Body of pancreas (tissue), 4 donors: ENCODE measurements at regions not wholly inside any gene's neighbourhood (a gene's known extent, or its start where the extent isn't known, plus 50 kb on each side); places are given as distances from the start of the nearest gene placed in this dataset.

Experiments used
- CTCF ChIP-seq, 7 experiments: fragments of 450-650 bp in 4 of 7; fragments of 200-600 bp in 3 of 7; sonication (generic) in 3 of 7; IDR thresholded peaks; one replicate each; pipeline ENCODE4 v1.5.1; 2016 to 2019; ENCODE audit warnings: antibody characterized with exemption in 7 of 7
- POLR2A ChIP-seq, 3 donors: fragments of 450-650 bp; IDR thresholded peaks; one replicate each; pipeline ENCODE4 v1.6.1; 2016; ENCODE audit warnings: antibody characterized with exemption in 3 of 3, mild to moderate bottlenecking in 2 of 3

DNA sequence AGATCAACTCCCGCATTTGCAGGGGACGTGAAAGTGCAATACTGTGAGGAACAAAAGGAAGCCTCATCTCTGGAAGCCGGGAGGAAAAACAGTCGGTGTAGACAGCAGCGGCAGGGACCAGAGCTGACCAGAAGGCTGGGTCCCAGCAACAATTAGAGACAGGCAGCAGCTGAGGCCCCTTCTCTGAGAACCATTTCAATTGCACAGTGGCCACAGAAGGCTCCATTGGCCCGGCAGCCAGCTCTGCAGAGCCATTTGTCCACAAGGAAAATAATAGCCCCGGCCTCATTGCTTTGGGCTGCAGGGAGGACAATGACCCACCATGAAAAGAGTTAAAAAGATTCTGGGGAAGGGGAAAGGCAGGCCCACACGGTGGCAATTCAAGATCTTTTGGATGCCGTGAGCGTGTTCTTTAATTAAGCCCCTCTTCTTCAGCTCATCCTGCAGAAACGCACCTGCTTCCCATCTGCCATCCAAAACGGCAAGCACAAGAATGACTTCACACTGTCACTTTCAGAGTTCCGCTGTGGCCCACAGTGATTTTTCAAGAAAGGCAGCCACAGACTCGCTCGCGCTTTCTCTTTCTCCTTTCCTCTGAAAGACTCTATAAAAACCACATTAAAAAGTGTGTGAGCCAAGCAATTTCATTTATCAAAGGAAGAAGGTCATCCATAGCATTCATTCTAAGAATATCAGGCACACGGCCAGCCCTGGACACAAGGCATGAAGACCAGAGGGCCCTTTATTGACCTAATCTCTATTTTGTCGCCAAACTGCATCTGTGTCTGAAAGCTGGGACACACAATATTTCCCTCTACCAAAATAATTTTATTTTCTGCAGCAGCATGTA is 293.6 kb downstream of the SOX11 start:
- TF ChIP-seq CTCF (IDR thresholded peaks at IDR 0.05): no peak
- no peak for TF ChIP-seq POLR2A (IDR thresholded peaks at IDR 0.05)
